ENCODE measurements at regions not wholly inside any gene's neighbourhood (a gene's known extent, or its start where the extent isn't known, plus 50 kb on each side); places are given as distances from the start of the nearest gene placed in this dataset.

DNA sequence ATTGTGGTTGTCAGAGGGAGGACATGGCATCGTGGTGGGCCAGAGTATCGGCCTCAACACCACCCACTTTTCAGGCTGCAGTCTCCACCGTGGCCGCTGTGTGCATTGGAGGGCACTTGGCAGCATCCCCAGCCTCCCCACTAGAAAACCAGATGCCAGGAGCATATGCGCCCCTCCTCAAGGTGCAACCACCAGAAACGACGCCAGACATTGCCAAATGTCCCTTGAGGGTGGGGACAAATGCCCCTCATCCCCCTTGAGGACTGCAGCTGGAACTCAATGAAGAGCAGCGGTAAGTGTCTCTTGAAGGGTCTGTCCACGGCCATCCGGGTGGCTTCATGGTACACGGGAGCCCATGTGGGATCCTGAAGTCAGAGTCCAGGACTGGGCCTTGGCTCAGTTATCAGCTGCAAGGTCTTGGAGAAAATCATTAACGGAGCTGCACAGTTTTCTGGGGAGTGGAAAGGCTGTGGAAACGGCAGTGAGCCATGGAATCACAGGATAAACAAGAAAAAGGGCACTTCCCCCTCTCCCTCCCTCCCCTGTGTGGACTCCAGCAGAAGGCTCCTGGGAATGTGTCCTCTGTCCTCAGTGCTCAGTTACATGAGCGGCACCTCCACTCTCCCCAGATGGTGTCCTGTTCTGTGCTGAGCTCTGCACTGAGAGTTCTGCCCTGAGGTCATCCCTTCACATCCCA is 324.4 kb upstream of the B3GAT1 start:
- in situ Hi-C loops (cut with HindIII; ENCODE audit: low pct_unique_long_range_greater_than_20kb, low sequenced_read_pairs) = no loop called here
- TF ChIP-seq JUND (IDR thresholded peaks at IDR 0.05; ENCODE audit: low read depth) = no peak
- DNase-seq (ENCODE audit: low read depth in 1 of 2, low spot score in 1 of 2) = no peak

DNA sequence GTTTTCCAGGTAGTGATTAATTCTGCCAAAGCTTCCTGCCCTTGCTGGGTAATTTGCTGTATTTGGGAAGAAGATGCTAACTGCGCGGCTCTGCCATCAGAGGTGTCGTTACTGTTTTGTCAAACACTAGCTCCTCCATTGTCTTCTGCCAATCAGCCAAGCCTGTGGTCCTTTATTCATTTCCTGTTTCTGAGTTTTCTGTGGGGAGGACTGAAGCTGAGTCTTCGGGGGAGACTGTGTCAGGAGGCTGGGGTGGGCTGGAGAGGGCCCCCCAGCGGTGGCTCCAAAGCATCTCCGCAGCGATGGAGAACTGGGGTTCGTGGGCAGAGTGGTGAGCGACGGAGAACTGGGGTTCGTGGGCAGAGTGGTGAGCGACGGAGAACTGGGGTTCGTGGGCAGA is 322.9 kb upstream of the B3GAT1 start:
- DNase-seq (ENCODE audit: low read depth in 1 of 2, low spot score in 1 of 2) = no peak
- in situ Hi-C loops (cut with HindIII; ENCODE audit: low pct_unique_long_range_greater_than_20kb, low sequenced_read_pairs) = no loop called here
- TF ChIP-seq JUND (IDR thresholded peaks at IDR 0.05; ENCODE audit: low read depth) = no peak

DNA sequence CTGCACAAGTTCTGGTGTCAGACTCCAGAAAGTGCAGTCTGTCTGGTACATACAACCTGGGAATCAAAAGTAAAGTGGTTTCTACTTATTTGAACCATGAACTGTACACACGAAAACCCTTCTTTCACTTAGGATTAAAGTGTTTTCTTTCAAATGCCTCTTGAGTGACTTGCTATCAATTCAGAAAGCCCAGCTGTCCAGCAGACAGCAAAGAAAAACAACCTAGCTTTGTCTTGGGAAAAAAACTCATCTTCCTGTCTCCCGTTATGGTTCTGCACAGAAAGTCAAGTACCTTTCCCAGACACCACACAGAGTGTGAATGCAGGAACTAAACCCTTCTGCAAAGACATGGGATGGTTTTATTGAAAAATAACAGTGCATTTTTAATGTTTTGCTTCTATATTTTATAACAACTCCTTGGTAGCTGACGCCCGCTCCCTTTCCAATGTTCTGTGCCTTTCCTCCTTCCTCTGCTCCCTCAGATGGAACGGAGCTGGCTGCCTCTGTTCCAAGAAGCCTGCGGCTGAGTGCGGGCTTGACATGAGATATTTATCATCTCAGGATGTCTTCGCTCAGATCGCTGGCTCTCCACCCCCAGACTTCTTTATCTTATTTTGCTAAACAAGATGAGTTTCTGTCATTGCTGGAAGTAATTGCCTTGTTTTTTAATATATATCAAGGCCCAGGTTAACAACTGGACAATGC is 322.3 kb upstream of the B3GAT1 start:
- in situ Hi-C loops (cut with HindIII; ENCODE audit: low pct_unique_long_range_greater_than_20kb, low sequenced_read_pairs) = no loop called here
- DNase-seq (ENCODE audit: low read depth in 1 of 2, low spot score in 1 of 2) = no peak
- no peak for TF ChIP-seq JUND (IDR thresholded peaks at IDR 0.05; ENCODE audit: low read depth)

DNA sequence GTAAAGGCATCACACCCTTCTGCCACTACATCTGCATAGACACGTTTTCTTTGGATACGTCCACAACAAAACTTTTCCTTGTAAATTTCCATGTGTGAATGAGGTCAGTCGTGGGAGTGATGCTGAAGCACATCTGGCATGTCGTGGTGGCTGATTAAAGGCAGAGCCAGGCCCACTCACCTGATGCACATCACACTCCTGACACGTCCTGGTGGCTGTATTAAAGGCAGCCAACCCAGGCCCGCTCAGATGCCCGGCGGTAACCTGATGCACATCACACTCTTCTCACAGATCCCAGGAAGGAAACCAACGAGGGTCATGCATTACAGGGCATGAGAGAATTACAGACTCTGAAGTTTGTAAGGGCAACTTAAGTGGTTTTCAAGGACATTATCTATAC is 321.6 kb upstream of the B3GAT1 start:
- no peak for DNase-seq (ENCODE audit: low read depth in 1 of 2, low spot score in 1 of 2)
- no peak for TF ChIP-seq JUND (IDR thresholded peaks at IDR 0.05; ENCODE audit: low read depth)
- in situ Hi-C loops (cut with HindIII; ENCODE audit: low pct_unique_long_range_greater_than_20kb, low sequenced_read_pairs) = no loop called here

DNA sequence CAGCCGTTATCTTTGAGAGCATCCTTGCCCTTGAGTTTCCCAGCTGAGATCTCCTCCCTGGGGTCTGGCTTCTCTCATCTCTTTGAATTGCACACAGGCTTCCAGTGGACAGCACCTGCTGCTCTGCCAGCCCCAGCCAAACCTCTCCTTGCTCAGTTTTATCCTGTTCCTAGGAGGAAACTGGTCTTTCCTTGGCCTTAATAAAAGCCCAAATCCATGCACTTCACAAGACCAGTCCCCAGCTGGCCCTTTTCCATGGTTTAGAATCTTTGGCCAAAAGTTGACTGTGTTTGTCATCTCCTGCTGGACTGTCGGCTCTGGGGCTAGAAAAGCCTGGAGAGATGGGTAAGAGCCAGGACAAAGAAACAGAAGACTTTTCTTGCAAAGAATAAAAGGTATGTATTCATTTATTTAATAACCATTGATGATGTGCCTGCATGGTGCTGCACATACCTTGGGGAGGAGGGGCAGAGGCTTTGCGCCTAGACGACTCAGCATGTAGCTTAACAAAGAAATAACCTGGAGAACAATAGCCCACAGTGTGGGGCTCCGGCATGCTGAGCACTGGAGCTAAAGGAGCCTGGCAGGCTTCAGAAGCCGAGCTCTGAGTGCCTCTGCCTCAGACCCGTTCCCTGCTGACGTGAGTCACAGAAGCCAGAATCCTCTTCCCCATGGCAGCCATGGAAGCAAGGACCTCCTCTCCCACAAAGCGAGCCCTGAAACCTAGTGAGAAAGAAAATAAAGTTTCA is 319.3 kb upstream of the B3GAT1 start:
- TF ChIP-seq JUND (IDR thresholded peaks at IDR 0.05; ENCODE audit: low read depth) = no peak
- in situ Hi-C loops (cut with HindIII; ENCODE audit: low pct_unique_long_range_greater_than_20kb, low sequenced_read_pairs) = no loop called here
- no peak for DNase-seq (ENCODE audit: low read depth in 1 of 2, low spot score in 1 of 2)

DNA sequence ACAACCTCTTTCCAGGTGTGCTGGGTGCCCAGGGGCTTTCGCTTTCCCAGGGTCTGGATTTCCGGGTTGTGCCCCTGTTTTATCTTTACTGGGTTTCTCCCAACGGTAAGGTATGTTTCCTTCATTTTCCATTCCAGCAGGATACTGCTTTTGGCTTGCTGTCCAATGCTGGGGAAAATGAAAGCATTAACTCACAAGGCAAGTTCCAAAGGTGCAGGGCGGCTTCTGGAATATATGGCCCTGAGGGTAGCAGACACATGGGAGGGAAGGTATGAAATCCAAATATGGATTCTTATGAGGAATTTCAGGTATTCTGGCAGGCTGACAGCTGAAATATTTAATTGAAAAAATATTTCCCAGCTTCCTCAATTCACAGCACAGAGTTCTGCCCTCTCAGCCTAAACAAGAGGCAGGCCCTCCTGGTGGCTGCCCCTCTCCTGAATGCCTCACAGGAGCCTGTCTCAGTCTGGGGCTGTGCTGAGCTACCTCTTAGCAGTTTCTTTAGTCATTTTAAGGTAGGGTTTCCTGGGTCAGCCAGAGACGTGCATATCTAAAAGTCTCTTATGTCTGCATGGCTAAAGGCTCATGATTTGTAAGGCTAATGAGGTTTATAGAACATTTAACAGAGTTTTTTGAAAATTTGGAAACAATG is 318.6 kb upstream of the B3GAT1 start:
- TF ChIP-seq JUND (IDR thresholded peaks at IDR 0.05; ENCODE audit: low read depth) = no peak
- peak; percentile 61 to 91 for DNase-seq (ENCODE audit: low read depth in 1 of 2, low spot score in 1 of 2)
- in situ Hi-C loops (cut with HindIII; ENCODE audit: low pct_unique_long_range_greater_than_20kb, low sequenced_read_pairs) = no loop called here

DNA sequence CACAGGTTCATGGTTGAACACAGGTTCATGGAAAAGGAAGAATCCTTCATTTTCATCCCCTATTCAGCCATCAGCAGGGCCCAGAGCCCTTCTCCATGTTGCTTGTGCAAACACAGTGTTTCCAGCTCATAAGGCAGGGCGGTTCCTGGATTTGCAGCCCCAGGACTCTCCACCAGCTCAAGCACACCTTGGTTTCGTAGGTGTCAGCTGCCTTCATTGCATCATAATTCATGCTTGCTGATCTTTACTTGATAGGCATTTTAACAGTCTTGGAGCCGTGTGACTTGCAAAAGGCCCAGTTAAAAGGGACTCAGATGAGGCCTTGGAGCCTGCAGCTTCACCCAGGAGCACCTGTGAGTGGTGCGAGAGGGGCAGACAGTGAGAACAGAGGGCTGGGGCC is 318.1 kb upstream of the B3GAT1 start:
- DNase-seq (ENCODE audit: low read depth in 1 of 2, low spot score in 1 of 2) = peak; percentile 76 to 91
- no peak for TF ChIP-seq JUND (IDR thresholded peaks at IDR 0.05; ENCODE audit: low read depth)
- in situ Hi-C loops (cut with HindIII; ENCODE audit: low pct_unique_long_range_greater_than_20kb, low sequenced_read_pairs) = no loop called here

DNA sequence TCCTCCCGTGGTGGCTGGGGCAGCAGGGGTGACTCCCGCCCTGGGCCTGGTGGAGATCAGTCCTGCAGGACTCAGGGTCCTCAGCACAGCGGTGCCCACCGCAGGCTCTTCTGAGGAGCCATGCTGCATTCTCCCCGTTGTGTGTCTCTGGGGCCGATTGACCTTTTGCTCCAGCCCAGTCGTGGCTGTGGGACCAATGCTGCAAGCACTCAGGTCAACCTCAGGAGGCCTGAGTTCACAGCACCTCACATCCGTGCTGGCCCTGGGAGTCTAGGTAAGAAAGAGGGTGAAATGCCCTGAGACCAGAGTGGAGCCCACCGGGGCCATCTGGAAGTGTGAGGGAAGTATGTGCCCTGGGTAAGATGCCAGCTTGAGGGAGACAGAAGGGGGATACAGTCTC is 316.1 kb upstream of the B3GAT1 start:
- no peak for TF ChIP-seq JUND (IDR thresholded peaks at IDR 0.05; ENCODE audit: low read depth)
- in situ Hi-C loops (cut with HindIII; ENCODE audit: low pct_unique_long_range_greater_than_20kb, low sequenced_read_pairs) = no loop called here
- DNase-seq (ENCODE audit: low read depth in 1 of 2, low spot score in 1 of 2) = no peak

DNA sequence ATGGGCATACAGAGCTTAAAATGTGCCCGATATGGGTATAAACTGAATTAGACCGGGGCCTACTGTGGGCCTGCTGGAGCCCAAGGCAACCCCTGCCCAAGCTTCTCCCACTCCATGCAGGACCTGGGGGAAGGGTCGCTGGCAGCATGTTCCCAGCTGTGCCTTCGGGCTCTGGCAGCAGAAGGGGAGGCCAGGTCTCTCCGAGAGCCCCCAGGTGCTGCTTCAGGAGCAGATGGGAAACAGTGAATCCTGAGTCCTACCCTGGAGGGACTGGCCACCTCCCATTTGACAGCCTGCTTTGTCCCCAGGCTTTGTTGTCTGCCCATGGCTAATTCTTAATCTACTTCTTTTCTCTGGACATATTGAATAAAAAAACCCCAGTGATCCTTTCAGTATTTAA is 315.6 kb upstream of the B3GAT1 start:
- no peak for DNase-seq (ENCODE audit: low read depth in 1 of 2, low spot score in 1 of 2)
- in situ Hi-C loops (cut with HindIII; ENCODE audit: low pct_unique_long_range_greater_than_20kb, low sequenced_read_pairs) = no loop called here

DNA sequence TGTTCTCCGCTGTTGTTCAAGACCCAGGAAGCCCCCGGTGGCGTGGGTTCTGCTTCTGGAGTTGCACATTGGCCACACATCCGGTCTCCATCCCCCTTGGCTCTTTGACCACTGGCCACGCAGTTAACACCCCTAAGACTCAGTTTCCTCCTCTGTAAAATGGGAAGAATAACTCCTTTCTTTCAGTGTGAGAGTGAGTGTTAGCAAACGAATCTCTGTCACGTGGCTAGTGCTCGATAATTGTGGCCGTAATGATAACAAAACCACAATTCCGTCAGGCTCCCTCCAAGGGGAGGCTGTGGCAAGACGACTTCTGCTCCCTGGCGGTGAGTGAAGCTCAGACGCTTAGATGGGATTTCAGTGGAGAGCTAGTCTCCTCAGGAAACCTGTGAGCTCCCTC is 315.2 kb upstream of the B3GAT1 start:
- in situ Hi-C loops (cut with HindIII; ENCODE audit: low pct_unique_long_range_greater_than_20kb, low sequenced_read_pairs) = no loop called here
- TF ChIP-seq JUND (IDR thresholded peaks at IDR 0.05; ENCODE audit: low read depth) = no peak
- DNase-seq (ENCODE audit: low read depth in 1 of 2, low spot score in 1 of 2) = no peak

More for the DNA sequence above, 315.6 kb upstream of the B3GAT1 start:
- no peak for TF ChIP-seq JUND (IDR thresholded peaks at IDR 0.05; ENCODE audit: low read depth)

DNA sequence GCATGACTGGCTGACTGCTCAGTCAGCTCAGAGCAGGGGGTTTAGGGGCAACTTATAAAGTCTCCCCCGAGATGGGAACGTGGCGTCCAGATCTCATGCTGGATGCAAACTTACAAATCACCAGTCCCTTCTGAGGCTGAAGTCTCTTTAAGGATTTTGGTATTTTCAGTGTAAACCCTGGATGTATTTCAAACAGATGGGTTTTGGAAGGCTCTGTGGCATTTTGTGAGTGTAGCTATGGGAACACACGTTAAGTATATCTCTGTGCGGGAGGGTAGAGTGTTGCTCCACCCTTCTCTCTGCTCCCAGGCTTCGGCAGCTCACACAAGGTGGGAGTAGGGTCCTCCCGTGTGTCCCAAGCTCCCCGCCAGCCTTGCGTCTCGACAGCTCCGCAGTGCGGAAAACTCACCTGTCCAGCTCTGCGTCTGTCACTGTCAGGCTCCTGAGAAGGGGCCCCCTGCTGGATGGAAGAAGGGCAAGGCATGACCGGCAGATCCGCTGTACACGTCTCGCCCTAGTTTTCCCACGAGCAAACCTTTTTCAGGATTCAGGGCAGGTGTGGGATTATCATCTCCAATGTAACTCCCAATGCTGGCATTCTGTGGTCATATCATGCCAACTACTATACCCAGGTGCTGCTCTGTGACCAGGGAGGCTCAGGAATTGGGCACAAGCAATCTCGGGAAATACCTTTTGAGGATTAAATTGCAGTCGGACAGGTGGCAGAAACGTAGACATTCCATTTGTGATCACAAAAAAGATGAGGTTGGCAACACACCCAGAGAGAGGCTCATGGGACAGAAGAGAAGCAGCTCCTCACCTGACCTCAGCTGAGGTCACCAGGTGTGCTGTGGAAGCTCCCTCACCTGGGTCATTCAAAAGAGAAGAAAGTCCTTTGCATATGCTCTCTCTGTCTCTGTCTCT is 313.9 kb upstream of the B3GAT1 start:
- no peak for TF ChIP-seq JUND (IDR thresholded peaks at IDR 0.05; ENCODE audit: low read depth)
- in situ Hi-C loops (cut with HindIII; ENCODE audit: low pct_unique_long_range_greater_than_20kb, low sequenced_read_pairs) = no loop called here
- DNase-seq (ENCODE audit: low read depth in 1 of 2, low spot score in 1 of 2) = peak; percentile 94 to 95

DNA sequence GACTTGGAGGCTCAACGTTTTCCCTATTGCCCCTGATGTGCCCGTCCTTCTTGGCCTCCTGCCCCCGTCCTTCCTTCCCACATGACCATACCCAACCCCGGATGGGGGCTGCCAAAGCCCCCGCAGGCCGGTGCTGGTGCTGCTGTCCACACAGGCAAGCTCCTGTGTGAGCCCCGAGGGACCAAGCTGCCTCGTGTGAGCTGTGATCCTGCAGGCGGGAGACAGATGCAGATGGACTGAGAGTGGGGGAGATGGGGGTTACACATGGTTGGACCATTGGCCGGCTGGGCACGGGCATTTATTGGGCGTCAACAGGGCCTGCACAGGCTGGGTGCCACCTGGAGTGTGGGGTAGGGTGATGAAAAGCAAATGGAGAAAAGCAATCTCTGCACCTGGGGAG is 313.2 kb upstream of the B3GAT1 start:
- in situ Hi-C loops (cut with HindIII; ENCODE audit: low pct_unique_long_range_greater_than_20kb, low sequenced_read_pairs) = no loop called here
- TF ChIP-seq JUND (IDR thresholded peaks at IDR 0.05; ENCODE audit: low read depth) = no peak
- no peak for DNase-seq (ENCODE audit: low read depth in 1 of 2, low spot score in 1 of 2)
